ENCODE measurements at regions not wholly inside any gene's neighbourhood (a gene's known extent, or its start where the extent isn't known, plus 50 kb on each side); places are given as distances from the start of the nearest gene placed in this dataset.

DNA sequence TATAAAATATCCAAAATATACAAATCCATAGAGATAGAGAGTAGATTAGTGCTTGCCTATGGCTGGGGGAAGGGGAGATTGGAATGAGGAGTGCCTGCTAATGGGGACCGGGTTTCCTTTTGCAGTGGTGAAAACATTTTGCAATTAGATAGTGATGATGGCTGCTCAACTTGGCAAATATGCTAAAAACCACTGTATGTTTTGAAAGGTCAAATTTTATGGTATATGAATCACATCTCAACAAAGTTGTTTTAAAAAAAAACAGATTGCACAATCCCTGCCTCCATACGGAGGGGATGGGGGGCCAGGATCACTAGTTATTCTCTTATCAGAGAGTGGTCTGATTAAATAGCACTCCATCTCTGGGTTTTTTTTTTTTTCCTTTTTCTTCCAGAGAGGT lies 76.9 kb upstream of the RIPOR2 start:
- DNase-seq (ENCODE audit: low read depth): no peak

DNA sequence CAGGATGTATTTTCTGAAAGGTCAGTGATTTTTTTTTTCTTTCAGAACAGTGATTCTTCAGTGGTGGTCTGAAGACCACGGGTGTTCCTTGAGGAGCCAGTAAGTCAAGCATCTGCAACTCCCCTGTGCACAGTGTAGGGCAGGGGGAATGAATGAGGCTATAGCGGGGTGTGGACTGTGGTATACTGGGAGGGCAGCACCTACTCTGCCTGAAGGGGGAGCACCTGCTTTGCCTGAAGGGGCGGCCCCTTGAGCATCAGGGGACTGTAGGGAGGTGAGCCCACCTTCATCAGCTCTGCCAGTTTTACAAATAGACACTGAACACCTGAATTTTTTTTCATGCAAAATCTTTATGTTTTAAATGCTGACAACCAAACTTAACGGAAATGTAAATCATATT lies 77.5 kb upstream of the RIPOR2 start:
- DNase-seq (ENCODE audit: low read depth): no peak

DNA sequence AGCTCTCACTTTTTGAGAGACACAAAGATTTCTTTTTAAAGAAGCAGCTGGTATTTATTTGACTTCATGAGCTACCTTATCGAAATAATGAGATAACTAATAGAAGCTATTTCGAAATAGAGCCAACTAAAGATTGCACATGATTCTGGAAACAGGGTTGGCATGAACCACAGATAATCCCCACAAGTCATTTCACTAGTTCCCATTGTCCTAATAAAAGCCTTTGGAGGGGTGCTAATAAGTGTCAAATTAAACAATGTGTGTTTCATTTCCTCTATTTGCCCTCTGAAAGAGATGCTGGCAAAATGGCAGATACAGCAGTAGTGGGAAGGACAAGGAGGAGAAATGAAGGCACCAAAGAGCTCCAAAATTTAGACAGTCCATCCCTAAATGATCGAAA lies 78.6 kb upstream of the RIPOR2 start:
- no peak for DNase-seq (ENCODE audit: low read depth)

DNA sequence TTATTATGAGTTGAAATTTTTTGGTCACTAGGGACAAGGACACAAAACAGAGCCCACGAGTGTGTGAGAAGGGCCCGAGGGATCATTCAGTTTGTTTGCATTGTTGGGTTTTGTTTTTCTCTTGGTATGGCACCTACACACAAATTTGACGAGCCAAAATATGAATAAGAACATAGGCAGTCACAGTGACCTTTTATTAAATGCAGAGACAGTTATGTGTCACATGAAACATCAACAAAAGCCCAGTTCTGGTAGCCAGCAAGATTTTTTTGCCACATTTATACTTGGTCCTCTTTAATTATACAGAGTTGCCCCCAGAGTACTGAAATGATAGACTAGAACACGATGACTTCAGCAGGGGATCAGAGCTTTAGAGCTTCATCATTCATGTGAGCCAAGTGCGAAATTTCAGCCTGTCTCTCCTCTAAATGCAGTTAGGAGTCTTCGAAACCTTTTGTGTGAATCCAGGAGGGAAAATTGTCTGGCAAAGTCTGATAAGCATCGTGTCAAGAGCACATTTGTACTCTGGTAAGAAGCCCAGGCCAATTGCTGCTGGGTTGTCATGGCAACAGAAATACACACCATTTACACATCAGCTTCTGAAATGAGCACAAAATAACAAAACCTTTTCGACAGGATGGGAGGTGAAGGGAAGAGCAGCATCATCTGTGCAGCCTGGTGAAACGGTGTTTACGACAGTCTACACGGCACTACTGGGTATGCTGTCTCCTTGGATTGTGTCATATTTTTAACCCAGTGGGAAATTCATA lies 79.2 kb upstream of the RIPOR2 start:
- DNase-seq (ENCODE audit: low read depth): peak; percentile 42

DNA sequence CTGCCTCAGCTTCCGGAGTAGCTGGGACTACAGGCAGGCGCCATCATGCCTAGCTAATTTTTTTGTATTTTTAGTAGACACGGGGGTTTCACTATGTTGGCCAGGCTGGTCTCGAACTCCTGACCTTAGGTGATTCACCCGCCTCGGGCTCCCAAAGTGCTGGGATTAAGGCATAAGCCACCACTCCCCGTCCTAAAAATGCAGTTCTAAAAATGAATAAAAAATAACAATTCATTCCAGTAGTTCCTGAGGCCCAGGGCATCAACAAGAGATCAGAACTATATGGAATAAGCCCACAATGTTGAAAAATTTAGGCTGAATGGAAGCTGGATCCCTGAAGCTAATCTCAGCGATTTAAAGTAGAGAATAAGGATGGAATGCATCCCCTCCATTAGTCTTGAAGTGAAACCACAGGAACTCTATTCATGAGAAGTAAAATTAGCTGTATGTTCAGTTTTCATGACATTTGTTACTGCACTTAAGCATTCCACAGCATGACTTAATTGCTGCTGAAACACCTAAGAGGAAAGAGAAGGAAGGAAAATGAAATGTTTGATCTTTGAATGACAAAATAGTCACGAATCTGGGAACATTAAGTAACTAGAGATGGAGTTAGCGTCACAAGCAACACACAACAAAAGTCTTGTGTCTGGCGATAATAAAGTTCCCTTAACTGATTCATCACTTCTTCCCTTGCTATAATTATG lies 80.4 kb upstream of the RIPOR2 start:
- no peak for DNase-seq (ENCODE audit: low read depth)

DNA sequence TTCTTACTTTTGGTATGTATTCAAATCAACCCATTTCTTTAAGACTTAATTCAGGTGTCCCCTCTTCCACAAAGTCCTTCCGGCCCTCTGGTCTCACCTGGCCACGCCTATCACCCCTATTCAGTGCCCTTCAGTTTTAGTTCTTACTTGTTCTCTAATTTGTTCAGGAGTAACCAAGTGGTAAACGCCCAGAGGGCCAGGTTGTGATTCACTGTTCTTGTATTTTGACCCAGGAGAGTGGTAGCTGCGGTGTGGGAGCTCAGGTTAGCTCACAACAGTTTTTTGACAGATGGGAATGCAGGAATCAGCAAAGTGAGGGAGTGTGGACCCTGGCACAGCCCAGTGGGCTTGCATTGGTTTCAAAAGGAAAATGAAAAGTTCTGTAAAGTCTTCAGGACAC lies 81.7 kb upstream of the RIPOR2 start:
- DNase-seq (ENCODE audit: low read depth): no peak

DNA sequence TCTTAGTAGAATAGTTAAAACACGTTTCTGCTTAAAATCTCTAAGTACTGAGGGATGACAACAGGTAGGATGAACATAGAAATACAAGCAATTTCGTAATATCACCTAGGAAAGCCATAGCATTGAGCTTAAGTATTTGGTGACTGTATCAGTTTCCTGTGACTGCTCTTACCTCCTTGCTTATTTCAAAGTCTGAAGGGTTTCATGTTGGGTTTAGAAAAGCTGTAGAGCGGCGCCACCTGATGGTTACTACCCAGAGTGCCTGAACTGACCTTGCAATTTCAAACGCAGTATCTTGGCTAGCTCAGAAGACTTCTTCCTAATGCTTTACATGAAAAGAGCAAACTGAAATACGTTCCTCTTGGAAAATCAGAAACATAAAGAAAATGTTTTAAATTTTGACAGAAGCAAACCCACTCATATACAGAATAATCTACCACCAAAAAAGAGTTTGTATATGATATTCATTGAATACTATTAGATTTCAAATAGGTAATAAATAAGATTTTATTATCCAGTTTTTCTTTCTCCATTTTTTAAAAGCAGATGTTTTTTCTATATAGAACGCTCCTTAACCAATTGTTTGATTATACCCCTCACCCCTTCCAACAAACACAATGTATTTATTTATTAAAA lies 82.3 kb upstream of the RIPOR2 start:
- DNase-seq (ENCODE audit: low read depth): peak; percentile 75

DNA sequence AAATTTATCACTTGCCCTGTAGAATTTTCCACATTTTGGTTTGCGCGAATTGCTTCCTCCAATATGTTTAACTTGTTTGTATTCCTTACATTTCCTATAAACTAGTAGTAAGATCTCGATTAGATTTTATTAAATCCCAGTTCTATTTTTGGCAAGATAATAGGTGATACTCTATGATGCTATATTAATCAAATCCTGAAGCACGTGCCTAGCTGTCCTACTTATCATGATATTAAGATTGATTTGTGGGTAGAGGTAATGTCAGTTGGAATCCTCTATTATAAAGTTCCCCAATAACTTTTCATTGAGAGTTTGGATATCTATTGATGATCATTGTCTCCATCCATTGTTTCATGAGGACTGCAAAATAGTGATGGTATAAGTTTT lies 82.8 kb upstream of the RIPOR2 start:
- no peak for DNase-seq (ENCODE audit: low read depth)

DNA sequence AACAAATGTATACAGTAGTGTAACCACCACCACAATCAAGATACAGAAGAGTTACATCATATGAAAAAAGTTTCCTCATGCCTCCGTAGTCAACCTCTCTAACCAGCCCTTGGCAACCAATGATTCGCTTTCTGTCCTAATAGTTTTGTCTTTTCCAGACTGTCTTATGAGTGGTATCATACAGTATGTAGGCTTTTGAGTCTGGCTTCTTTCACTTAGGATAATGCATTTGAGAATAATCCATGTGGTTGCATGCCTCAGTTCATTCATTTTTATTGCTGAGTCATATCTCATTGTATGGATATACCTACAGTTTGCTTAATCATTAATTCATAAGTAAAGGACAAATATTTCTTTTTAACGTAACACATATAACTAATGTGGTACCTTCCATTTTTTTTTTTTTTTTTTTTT lies 86.4 kb upstream of the RIPOR2 start:
- DNase-seq (ENCODE audit: low read depth): no peak

DNA sequence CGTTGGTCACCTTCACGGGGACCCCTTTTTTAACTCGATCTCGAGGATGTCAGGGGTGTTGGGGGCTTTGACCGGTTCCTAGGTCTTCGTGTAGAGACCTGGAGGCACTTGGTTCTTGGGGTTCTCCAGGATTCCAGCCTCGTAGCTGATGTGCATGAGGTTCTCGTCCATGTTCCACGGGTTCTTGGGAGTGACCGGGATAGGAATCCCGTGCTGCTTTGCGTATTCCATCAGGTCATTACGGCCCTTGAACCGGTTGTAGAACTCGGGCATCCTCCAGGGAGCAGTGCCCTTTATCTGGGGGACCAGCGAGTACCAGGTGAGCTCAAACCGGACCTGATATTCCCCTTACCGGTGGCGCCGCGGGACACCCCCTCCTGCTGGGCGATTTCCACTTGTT lies 88.0 kb upstream of the RIPOR2 start:
- DNase-seq (ENCODE audit: low read depth): no peak

DNA sequence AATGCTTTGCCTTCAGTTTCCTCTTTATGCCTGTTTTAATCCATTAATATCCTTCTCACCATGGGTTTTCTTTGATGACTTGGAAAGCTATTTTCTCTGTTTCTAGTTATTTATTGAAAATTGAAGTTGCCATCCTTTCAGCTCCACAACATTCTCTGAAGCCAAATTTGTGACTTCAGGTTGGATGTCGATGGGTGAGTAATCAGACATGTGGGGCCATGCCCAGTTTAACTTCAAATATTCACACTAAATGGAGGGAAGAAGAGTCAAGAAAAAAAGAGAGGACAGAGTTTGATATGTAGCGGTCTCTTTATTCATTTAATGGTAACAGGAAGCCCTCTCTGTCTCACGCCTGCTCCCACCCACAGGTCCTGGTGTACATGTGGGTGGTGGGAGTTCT lies 89.1 kb upstream of the RIPOR2 start:
- DNase-seq (ENCODE audit: low read depth): no peak

DNA sequence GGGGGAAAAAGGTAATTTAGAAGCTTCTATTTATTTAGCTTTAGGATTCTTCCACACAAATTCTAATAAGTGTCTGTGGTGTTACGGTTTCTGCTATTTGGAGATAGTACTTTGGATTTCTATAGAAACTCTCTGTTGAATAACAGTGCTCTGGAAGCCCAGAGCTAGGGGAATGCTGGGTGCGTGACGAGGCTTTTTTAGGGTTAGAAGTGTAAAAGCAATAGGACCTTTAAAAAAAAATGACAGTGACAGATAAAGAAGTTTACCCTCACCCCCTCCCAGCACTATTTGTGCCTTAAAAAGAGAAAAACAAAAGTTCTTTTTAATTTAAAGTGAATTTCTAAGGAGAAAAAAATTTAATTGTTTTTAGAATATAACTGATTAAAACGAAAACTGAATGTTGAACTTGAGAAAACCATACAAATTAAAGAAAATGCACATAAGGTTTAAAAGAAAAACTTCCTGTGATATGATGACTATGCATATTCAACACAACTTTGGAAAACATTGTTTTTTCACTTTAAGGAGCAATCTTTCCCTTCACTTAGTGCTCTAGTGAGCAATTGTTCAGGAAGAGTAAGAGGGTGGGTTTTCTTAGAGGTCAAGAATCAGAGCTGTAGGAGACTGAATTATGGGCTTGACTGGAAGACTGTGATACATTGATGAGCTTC lies 89.6 kb upstream of the RIPOR2 start:
- DNase-seq (ENCODE audit: low read depth): no peak

DNA sequence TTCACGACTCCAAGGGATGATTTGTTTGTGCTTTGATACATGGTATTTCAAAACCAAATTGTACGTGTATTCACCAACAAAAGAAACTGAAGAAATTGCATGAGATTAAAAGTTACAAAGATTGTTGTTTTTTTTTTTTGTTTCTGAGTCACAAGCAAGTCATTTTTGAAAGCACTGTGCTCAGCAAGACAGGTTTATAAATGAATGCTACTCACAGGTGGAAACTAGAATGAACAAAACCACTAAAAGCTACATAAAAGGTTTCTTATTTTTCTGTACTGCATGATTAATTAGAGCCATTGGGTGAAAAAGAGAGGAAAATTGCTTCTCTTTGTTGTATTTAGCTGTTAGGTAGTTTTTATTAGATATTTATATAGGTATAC lies 90.2 kb upstream of the RIPOR2 start:
- DNase-seq (ENCODE audit: low read depth): no peak

DNA sequence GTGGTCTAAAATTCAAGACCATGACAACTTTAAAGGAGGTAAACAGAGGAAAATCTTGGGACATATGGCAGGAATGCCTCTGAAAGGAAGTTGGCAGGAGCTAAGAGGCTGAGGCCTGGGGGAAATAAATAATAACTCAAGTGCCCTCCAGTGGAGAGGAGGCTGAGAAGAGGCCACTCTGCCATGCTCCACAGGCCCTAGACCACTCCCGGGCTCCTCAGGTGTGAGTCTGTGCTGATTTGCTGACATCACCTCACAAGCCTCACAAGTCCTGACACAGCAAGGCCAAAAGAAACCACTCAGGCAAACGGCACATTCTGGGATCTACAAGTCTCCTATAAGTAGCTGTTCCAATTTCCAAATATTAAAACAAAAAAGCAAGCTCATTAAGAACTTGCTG lies 91.0 kb upstream of the RIPOR2 start:
- DNase-seq (ENCODE audit: low read depth): no peak

DNA sequence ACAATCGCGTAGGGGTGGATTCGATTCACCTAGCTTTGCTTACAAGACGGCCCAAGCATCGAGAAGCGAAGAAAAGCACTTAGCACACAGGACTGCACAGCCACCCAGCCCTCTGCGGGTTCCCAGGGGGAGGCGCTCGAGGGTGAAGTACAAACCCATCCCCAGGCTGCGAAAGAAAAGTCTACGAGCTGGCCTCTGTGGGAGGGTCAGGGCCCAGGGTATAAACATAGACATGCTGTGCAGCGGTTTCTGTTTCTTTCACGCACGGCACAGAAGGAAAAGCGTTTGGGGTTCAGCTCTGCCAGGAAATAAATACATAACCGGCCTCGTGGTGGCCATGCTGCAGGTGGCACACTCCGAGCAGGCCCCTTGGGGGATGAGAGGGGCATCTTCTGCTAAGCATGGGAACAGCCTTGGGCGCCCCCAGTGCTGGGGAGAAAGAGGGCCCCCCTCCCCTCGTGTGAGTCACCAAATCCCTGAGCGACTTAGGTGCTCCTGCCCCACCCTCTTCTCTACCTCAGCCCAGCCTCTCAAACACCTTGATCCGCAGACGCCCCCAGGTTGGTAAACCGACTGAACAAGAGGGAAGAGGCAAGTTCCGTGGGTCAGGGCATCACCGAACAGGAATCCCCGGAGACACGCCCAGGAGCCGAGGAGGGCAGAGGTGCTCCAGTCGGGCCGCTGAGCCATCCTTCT lies 91.6 kb upstream of the RIPOR2 start:
- DNase-seq (ENCODE audit: low read depth): peak; percentile 69

DNA sequence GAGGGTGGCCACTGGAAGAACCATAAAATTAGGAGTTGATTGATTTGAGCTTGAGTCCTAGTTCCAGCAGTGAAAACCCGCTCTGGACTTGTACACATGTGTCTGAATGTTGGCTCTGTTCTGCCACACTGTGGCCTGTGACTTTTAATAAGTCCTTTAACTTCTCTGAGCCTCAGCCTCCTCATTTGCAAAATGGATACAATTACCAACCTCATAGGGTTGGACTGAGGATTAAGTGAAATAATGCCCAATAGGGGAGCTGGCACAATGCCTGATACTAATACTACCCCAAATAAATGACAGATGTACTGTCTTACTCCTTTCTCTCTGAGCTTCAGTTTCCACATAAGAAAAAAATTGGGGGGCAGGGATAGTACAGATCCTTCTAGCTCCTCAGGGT lies 92.6 kb upstream of the RIPOR2 start:
- no peak for DNase-seq (ENCODE audit: low read depth)

DNA sequence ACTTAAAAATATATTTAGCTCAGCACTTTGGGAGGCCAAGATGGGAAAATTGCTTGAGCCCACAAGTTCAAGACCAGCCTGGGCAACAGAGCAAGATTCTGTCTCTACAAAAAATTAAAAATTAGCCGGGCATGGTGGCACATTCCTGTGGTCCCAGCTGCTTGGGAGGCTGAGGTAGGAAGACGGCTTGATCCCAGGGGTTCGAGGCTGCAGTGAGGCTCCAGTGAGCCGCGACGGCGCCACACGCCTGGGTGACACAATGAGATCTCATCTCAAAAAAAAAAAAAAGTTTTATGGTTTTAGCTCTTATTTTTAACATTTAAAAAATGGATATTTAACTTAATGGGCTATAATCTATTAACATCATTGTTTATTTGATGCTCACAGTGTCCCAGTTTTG lies 97.2 kb upstream of the RIPOR2 start:
- no peak for DNase-seq (ENCODE audit: low read depth)

DNA sequence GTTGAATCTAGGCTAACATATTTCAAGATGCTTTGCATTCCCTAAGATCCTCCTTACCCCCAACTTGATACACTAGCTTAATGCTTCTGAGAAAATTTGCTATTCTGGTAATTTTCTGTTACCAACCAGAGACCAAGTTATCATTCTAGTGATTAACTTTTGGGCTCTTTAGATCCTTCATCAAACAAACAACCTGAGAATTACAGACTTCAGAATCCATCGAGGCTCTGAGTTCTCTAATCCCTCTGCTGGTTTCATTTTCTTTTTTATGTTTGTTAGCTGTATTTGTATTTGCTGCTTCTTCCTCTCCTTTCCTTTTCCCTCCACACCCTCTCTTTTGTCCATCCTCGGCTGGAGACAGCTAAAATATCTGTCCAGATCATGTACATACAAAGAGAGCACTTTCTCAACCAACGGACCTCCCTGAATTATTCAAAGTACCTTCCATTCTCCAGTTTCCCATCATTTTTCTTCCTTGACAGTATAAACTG lies 98.7 kb upstream of the RIPOR2 start:
- DNase-seq (ENCODE audit: low read depth): no peak

DNA sequence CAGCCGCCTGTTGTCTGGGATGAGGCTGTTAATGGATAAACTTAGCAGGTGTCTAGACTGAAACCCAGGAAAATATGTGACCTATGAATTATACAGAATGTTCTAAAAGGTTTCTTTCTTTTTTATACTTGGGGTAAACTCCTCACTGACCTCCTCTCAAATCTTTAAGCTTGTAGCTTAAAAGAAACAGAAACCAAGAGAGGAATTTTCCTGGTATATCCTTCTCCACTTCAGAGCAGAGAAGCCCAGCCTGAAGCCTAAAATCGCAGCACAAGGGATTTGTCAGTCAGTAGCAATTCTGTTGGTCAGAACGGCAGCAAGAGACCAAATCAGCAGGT lies 99.4 kb upstream of the RIPOR2 start:
- no peak for DNase-seq (ENCODE audit: low read depth)

DNA sequence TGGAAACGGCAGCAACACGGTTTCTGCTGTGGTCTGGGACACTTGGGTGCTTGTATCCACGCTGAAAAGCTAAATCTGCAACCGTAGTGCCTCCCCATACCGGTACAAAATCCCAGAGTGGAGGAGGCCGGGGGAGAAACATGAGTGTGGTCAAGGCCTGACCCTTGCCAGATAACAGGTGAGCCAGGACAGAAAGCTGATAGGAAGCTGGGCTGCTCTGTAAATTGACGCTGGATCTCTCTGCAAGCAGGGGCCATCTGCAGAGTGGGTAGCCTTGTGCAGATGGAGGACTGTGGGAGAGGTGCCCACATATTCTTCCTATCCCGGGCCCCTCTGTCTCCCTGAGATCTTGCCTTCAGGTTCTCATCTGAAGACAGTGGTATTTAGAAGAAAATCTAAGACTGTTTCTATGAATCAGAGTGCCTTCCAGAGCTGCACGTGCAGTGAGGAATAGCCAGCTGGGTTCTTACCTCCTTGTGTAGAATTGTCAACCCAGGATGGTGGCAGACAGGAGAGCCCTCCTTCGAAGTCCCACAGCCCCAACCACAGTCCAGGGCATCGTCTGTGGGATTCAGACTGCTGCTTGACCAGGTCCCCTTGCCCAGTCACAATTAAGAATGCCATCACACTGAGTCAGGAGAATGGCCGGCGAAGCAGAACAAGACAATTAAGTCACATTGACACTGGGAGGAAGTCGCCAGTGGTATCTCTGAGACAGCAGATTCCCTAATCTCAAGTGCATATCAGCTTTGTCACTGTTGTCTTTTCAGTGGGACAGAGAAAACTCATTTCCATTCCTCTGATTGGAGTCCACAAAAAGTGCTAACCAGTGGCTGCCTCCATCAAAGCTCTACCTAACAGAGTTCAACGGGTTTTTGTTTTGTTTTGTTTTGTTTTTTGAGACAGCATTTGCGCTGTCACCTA lies 100.0 kb upstream of the RIPOR2 start:
- DNase-seq (ENCODE audit: low read depth): no peak

DNA sequence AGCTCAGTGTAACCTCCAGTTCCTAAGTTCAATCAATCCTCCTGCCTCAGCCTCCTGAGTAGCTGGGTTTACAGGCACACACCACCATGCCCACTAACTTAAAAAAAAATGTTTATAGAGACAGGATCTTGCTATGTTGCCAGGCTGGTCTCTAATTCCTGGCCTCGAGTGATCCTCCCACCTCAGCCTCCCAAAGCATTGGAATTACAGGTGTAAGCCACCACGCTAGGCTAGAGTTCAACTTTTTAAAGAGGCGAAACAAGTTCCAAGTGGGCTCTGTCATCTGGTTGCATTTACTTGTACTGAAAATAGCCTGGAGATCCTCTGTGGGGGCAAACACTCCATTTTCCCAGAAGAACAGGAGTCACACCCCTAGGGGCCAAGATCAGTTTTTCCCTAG lies 100.7 kb upstream of the RIPOR2 start:
- DNase-seq (ENCODE audit: low read depth): no peak
